ENCODE measurements at regions not wholly inside any gene's neighbourhood (a gene's known extent, or its start where the extent isn't known, plus 50 kb on each side); places are given as distances from the start of the nearest gene placed in this dataset.
A peak's percentile ranks its signal among the peaks of the same experiment; 100 is the strongest.

GRCh38 chr13:50071379-50071778, 56.1 kb downstream of the KCNRG start:
- DNase-seq (ENCODE audit: low spot score) = no peak

GRCh38 chr13:50072676-50073075, 57.4 kb downstream of the KCNRG start:
- no peak for DNase-seq (ENCODE audit: low spot score)

GRCh38 chr13:50073340-50073739, 58.1 kb downstream of the KCNRG start:
- DNase-seq (ENCODE audit: low spot score) = no peak

- no peak for DNase-seq (ENCODE audit: low spot score)
Observed at GRCh38 chr13:50074843-50075242, 59.6 kb downstream of the KCNRG start.

- no peak for DNase-seq (ENCODE audit: low spot score)
Observed at GRCh38 chr13:50075619-50076097, 60.4 kb downstream of the KCNRG start.

- DNase-seq (ENCODE audit: low spot score) = no peak
Observed at GRCh38 chr13:50077431-50077830, 62.2 kb downstream of the KCNRG start.

GRCh38 chr13:50078231-50078894, 63.1 kb downstream of the KCNRG start:
- no peak for DNase-seq (ENCODE audit: low spot score)

- DNase-seq (ENCODE audit: low spot score) = no peak
Observed at GRCh38 chr13:50078895-50079654, 63.8 kb downstream of the KCNRG start.

- no peak for DNase-seq (ENCODE audit: low spot score)
Observed at GRCh38 chr13:50079655-50080202, 64.5 kb downstream of the KCNRG start.

- no peak for DNase-seq (ENCODE audit: low spot score)
Observed at GRCh38 chr13:50080203-50080910, 65.1 kb downstream of the KCNRG start.

- peak; percentile 55 for DNase-seq (ENCODE audit: low spot score)
Observed at GRCh38 chr13:50080911-50081678, 65.9 kb downstream of the KCNRG start.

- peak; percentile 100 for DNase-seq (ENCODE audit: low spot score)
Observed at GRCh38 chr13:50081679-50082425, 66.6 kb downstream of the KCNRG start.

- peak; percentile 73 for DNase-seq (ENCODE audit: low spot score)
Observed at GRCh38 chr13:50082426-50083281, 67.4 kb downstream of the KCNRG start.

- DNase-seq (ENCODE audit: low spot score) = peak; percentile 72
Observed at GRCh38 chr13:50085063-50085462, 69.8 kb downstream of the KCNRG start.

GRCh38 chr13:50089633-50090032, 74.4 kb downstream of the KCNRG start:
- no peak for DNase-seq (ENCODE audit: low spot score)

GRCh38 chr13:50090211-50090610, 75.0 kb downstream of the KCNRG start:
- DNase-seq (ENCODE audit: low spot score) = no peak

- no peak for DNase-seq (ENCODE audit: low spot score)
Observed at GRCh38 chr13:50094615-50095293, 79.5 kb downstream of the KCNRG start.

GRCh38 chr13:50098693-50099092, 83.4 kb downstream of the KCNRG start:
- DNase-seq (ENCODE audit: low spot score) = no peak

GRCh38 chr13:50099473-50099872, 84.2 kb downstream of the KCNRG start:
- no peak for DNase-seq (ENCODE audit: low spot score)

Measured in umbilical cord (tissue), 1 donor.